A673 (cell line): ENCODE measurements at regions not wholly inside any gene's neighbourhood (a gene's known extent, or its start where the extent isn't known, plus 50 kb on each side); places are given as distances from the start of the nearest gene placed in this dataset.

Source experiments
- CTCF ChIP-seq: fragments of 300-800, 200-600 bp; sonication (generic); conservative IDR thresholded peaks from 2 replicates; pipeline ENCODE4 v1.5.1; 2017; ENCODE audit warnings: low read depth, mild to moderate bottlenecking, antibody characterized with exemption, low read length, moderate library complexity, mixed read lengths
- EZH2 ChIP-seq: fragments of 200-600 bp; sonication (generic); IDR thresholded peaks from 2 replicates; pipeline ENCODE4 v1.6.1; 2017; ENCODE audit warnings: borderline replicate concordance, low read depth, mild to moderate bottlenecking, mixed read lengths, antibody characterized with exemption, low read length; ENCODE audit not compliant: poor library complexity, severe bottlenecking

GRCh38 chr5:155343468-155343867 is 329.9 kb downstream of the KIF4B start:
- no peak for TF ChIP-seq CTCF
- TF ChIP-seq EZH2: no peak
